CD4-positive, alpha-beta memory T cell (primary cell): ENCODE measurements at regions not wholly inside any gene's neighbourhood (a gene's known extent, or its start where the extent isn't known, plus 50 kb on each side); places are given as distances from the start of the nearest gene placed in this dataset.
A peak's percentile ranks its signal among the peaks of the same experiment; 100 is the strongest.

Source experiments
- CTCF ChIA-PET: fragments of 350-600 bp; sonication (Branson Sonifier 250); formaldehyde crosslinking; loops from one replicate; lab custom pipeline; 2021; ENCODE audit warnings: inconsistent platforms; ENCODE audit not compliant: partially characterized antibody; lab: Charles Lee
- POLR2A ChIA-PET: fragments of 350-600 bp; sonication (Branson Sonifier 250); formaldehyde crosslinking; loops from one replicate; lab custom pipeline; 2021; ENCODE audit not compliant: partially characterized antibody; lab: Charles Lee
- DNase-seq, 5 donors: peaks; one replicate each; pipeline versions ENCODE4 v3.0.0 to v3.0.0-alpha.2; 2020 to 2022; ENCODE audit warnings: mixed read lengths in 1 of 5
- H3K27ac ChIP-seq: one replicate; pipeline ENCODE4 v1.7.0; 2013; ENCODE audit warnings: low read depth, low read length
- H3K27me3 ChIP-seq: 2 replicates; pipeline ENCODE4 v1.7.0; 2013; ENCODE audit warnings: mild to moderate bottlenecking, low read length, moderate library complexity; ENCODE audit not compliant: insufficient read depth
- H3K36me3 ChIP-seq: 2 replicates; pipeline ENCODE4 v1.7.0; 2013; ENCODE audit warnings: mild to moderate bottlenecking, low read length, moderate library complexity; ENCODE audit not compliant: insufficient read depth
- H3K4me1 ChIP-seq: 2 replicates; pipeline ENCODE4 v1.7.0; 2013; ENCODE audit warnings: mild to moderate bottlenecking, low read length, moderate library complexity; ENCODE audit not compliant: insufficient read depth
- H3K4me3 ChIP-seq, 2 donors: one replicate each; pipeline ENCODE4 v1.7.0; 2013; ENCODE audit warnings: low read length in 2 of 2, mild to moderate bottlenecking in 1 of 2
- H3K9me3 ChIP-seq, 2 donors: one replicate each; pipeline ENCODE4 v1.7.0; 2013; ENCODE audit warnings: low read length in 2 of 2, control low read depth in 1 of 2; ENCODE audit not compliant: control insufficient read depth in 1 of 2
- H3K27ac Mint-ChIP-seq, 7 donors: one replicate each; pipeline ENCODE4 v1.8.0; 2020 to 2021; ENCODE audit warnings: mixed read lengths in 7 of 7, mild to moderate bottlenecking in 6 of 7, inconsistent platforms in 3 of 7, moderate library complexity in 3 of 7
- H3K27me3 Mint-ChIP-seq, 2 donors: one replicate each; pipeline ENCODE4 v1.8.0; 2020 to 2021; ENCODE audit warnings: mixed read lengths in 2 of 2
- H3K36me3 Mint-ChIP-seq, 2 donors: one replicate each; pipeline ENCODE4 v1.8.0; 2020 to 2021; ENCODE audit warnings: mixed read lengths in 2 of 2, inconsistent platforms in 1 of 2, mild to moderate bottlenecking in 1 of 2
- H3K4me1 Mint-ChIP-seq, 4 donors: one replicate each; pipeline ENCODE4 v1.8.0; 2020 to 2021; ENCODE audit warnings: mixed read lengths in 4 of 4, mild to moderate bottlenecking in 1 of 4
- H3K4me3 Mint-ChIP-seq, 8 donors: one replicate each; pipeline ENCODE4 v1.8.0; 2020 to 2021; ENCODE audit warnings: mixed read lengths in 8 of 8, mild to moderate bottlenecking in 7 of 8, moderate library complexity in 6 of 8, inconsistent platforms in 3 of 8
- H3K9me3 Mint-ChIP-seq, 8 donors: one replicate each; pipeline ENCODE4 v1.8.0; 2020 to 2021; ENCODE audit warnings: mixed read lengths in 8 of 8, mild to moderate bottlenecking in 5 of 8, inconsistent platforms in 3 of 8, moderate library complexity in 1 of 8
- intact Hi-C: fragments of 100-400 bp; cut with micrococcal nuclease; formaldehyde crosslinking; loops from one replicate; pipeline ENCODE4 v1.15.1; 2023

- intact Hi-C loops: loop anchor here (1.0 to 5.0 kb wide), 3 partner anchors 20 to 337 kb away; no protein-coding TSS in a partner anchor
- peak in 4 of 5 donors; percentile 41 to 55 (median 48) for DNase-seq
- Mint-ChIP-seq H3K4me3 (no peak overlapping the region), H3K36me3 (no peaks in the 10 kb centered on the region), H3K27me3 (peaks cover 7 to 14% of the 10 kb centered on the region in 2 donors), H3K27ac (no peak overlapping the region), H3K9me3 (peaks cover 0 to 2% (median 0%) of the 10 kb centered on the region in 8 donors), H3K4me1 (peaks cover 0 to 1% (median 0%) of the 10 kb centered on the region in 4 donors)
- H3K27ac ChIP-seq: no peak overlapping the region
- H3K4me1 ChIP-seq: no peaks in the 10 kb centered on the region
- no peaks in the 10 kb centered on the region for H3K9me3 ChIP-seq
- H3K27me3 ChIP-seq: no peaks in the 10 kb centered on the region
- POLR2A ChIA-PET: no interaction called here
- no peaks in the 10 kb centered on the region for H3K36me3 ChIP-seq
- CTCF ChIA-PET: interaction anchor here (2.2 to 10.8 kb wide), 4 partner anchors 10 to 120 kb away, joined by 5 to 264 read pairs (median 16); no protein-coding TSS in a partner anchor
- H3K4me3 ChIP-seq: no peak overlapping the region
These were observed 165.2 kb upstream of the UMPS start for GRCh38 chr3:124565013-124565412.

DNA sequence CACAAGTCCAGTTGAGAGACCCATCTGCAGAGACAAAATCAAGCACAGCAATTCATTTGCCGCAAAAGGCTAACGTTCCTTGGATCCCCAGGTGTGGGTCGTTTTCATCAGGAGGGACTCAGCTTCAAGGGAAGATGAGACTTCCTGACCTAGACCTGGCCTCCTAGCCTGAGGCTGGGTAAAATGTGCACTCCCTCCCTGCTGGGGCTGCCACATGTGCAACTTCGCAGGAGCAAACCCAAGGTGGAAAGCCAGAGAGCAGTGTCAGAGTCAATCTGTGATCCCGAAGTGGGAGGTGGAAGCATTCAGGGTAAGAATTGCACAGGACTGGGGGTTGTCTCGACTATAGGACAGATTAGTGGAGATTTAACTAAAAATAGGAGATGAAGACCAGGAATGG is 164.7 kb upstream of the UMPS start:
- no peak overlapping the region for H3K27ac Mint-ChIP-seq
- Histone ChIP-seq H3K27ac (no peak overlapping the region), H3K36me3 (no peaks in the 10 kb centered on the region), H3K27me3 (no peaks in the 10 kb centered on the region), H3K4me1 (no peaks in the 10 kb centered on the region), H3K9me3 (no peaks in the 10 kb centered on the region), H3K4me3 (no peak overlapping the region)
- H3K9me3 Mint-ChIP-seq: peaks cover 0 to 2% (median 0%) of the 10 kb centered on the region in 8 donors
- H3K36me3 Mint-ChIP-seq: no peaks in the 10 kb centered on the region
- intact Hi-C loops: loop anchor here (1.0 to 5.0 kb wide), 3 partner anchors 19 to 337 kb away; no protein-coding TSS in a partner anchor
- H3K4me1 Mint-ChIP-seq: peaks cover 0 to 1% (median 0%) of the 10 kb centered on the region in 4 donors
- POLR2A ChIA-PET: interaction anchor here (1.3 kb wide), 1 partner anchor 123 kb away, joined by 3 read pairs; no protein-coding TSS in a partner anchor
- H3K27me3 Mint-ChIP-seq: peaks cover 7 to 14% of the 10 kb centered on the region in 2 donors
- CTCF ChIA-PET: interaction anchor here (0.7 to 10.8 kb wide), 11 partner anchors 10 to 196 kb away, joined by 3 to 264 read pairs (median 3); no protein-coding TSS in a partner anchor
- no peak overlapping the region for H3K4me3 Mint-ChIP-seq
- no peak for DNase-seq

GRCh38 chr3:124566701-124567100 is 163.6 kb upstream of the UMPS start:
- H3K27me3 Mint-ChIP-seq: peaks cover 7 to 14% of the 10 kb centered on the region in 2 donors
- no peak overlapping the region for H3K27ac Mint-ChIP-seq
- Histone ChIP-seq H3K4me3 (no peak overlapping the region), H3K36me3 (no peaks in the 10 kb centered on the region), H3K4me1 (no peaks in the 10 kb centered on the region), H3K27me3 (no peaks in the 10 kb centered on the region), H3K27ac (no peak overlapping the region), H3K9me3 (no peaks in the 10 kb centered on the region)
- no peak overlapping the region for H3K4me3 Mint-ChIP-seq
- intact Hi-C loops: loop anchor here (5.0 kb wide), 1 partner anchor 336 kb away; no protein-coding TSS in a partner anchor
- ChIA-PET POLR2A (interaction anchor here (1.3 kb wide), 1 partner anchor 122 kb away, joined by 3 read pairs; no protein-coding TSS in a partner anchor), CTCF (interaction anchor here (1.0 to 10.8 kb wide), 8 partner anchors 8 to 118 kb away, joined by 3 to 264 read pairs (median 5); no protein-coding TSS in a partner anchor)
- peaks cover 0 to 1% (median 0%) of the 10 kb centered on the region in 4 donors for H3K4me1 Mint-ChIP-seq
- peaks cover 0 to 2% (median 0%) of the 10 kb centered on the region in 8 donors for H3K9me3 Mint-ChIP-seq
- no peaks in the 10 kb centered on the region for H3K36me3 Mint-ChIP-seq
- DNase-seq: no peak

GRCh38 chr3:124567179-124567578 is 163.1 kb upstream of the UMPS start:
- POLR2A ChIA-PET: no interaction called here
- DNase-seq: no peak
- no peaks in the 10 kb centered on the region for H3K36me3 ChIP-seq
- peaks cover 0 to 1% (median 0%) of the 10 kb centered on the region in 4 donors for H3K4me1 Mint-ChIP-seq
- H3K4me3 Mint-ChIP-seq: no peak overlapping the region
- CTCF ChIA-PET: interaction anchor here (1.0 to 10.8 kb wide), 6 partner anchors 8 to 118 kb away, joined by 3 to 264 read pairs (median 5); no protein-coding TSS in a partner anchor
- no peak overlapping the region for H3K27ac ChIP-seq
- H3K36me3 Mint-ChIP-seq: no peaks in the 10 kb centered on the region
- H3K9me3 Mint-ChIP-seq: peaks cover 0 to 2% (median 0%) of the 10 kb centered on the region in 8 donors
- no peaks in the 10 kb centered on the region for H3K27me3 ChIP-seq
- H3K9me3 ChIP-seq: no peaks in the 10 kb centered on the region
- H3K4me3 ChIP-seq: no peak overlapping the region
- peaks cover 6 to 12% of the 10 kb centered on the region in 2 donors for H3K27me3 Mint-ChIP-seq
- H3K4me1 ChIP-seq: no peaks in the 10 kb centered on the region
- intact Hi-C loops: loop anchor here (5.0 kb wide), 1 partner anchor 335 kb away; no protein-coding TSS in a partner anchor
- H3K27ac Mint-ChIP-seq: no peak overlapping the region

GRCh38 chr3:124569761-124570160 is 160.5 kb upstream of the UMPS start:
- H3K27me3 Mint-ChIP-seq: peaks cover 2 to 3% of the 10 kb centered on the region in 2 donors
- POLR2A ChIA-PET: no interaction called here
- H3K27ac ChIP-seq: no peak overlapping the region

GRCh38 chr3:124570232-124570631 is 160.0 kb upstream of the UMPS start:
- no peak for DNase-seq
- Histone ChIP-seq H3K36me3 (no peaks in the 10 kb centered on the region), H3K4me3 (no peak overlapping the region), H3K4me1 (no peaks in the 10 kb centered on the region), H3K27ac (no peak overlapping the region), H3K27me3 (no peaks in the 10 kb centered on the region), H3K9me3 (no peaks in the 10 kb centered on the region)
- Mint-ChIP-seq H3K27me3 (peaks cover 0 to 2% of the 10 kb centered on the region in 2 donors), H3K4me1 (no peaks in the 10 kb centered on the region), H3K36me3 (no peaks in the 10 kb centered on the region), H3K9me3 (peaks cover 0 to under 1% (median 0%) of the 10 kb centered on the region in 8 donors), H3K4me3 (no peak overlapping the region), H3K27ac (no peak overlapping the region)
- CTCF ChIA-PET: interaction anchor here (1.2 to 7.5 kb wide), 4 partner anchors 10 to 119 kb away, joined by 3 to 84 read pairs (median 18); no protein-coding TSS in a partner anchor
- POLR2A ChIA-PET: no interaction called here
- intact Hi-C loops: no loop called here

More at GRCh38 chr3:124569761-124570160, 160.5 kb upstream of the UMPS start:
- H3K9me3 ChIP-seq: no peaks in the 10 kb centered on the region
- peaks cover 0 to 2% (median 0%) of the 10 kb centered on the region in 8 donors for H3K9me3 Mint-ChIP-seq
- peaks cover 0 to under 1% (median 0%) of the 10 kb centered on the region in 4 donors for H3K4me1 Mint-ChIP-seq
- H3K4me1 ChIP-seq: no peaks in the 10 kb centered on the region
- no peaks in the 10 kb centered on the region for H3K36me3 ChIP-seq
- no peaks in the 10 kb centered on the region for H3K27me3 ChIP-seq
- no peak overlapping the region for H3K4me3 ChIP-seq
- no peaks in the 10 kb centered on the region for H3K36me3 Mint-ChIP-seq
- H3K4me3 Mint-ChIP-seq: no peak overlapping the region
- CTCF ChIA-PET: interaction anchor here (1.1 to 7.5 kb wide), 5 partner anchors 10 to 120 kb away, joined by 3 to 84 read pairs (median 6); no protein-coding TSS in a partner anchor
- H3K27ac Mint-ChIP-seq: no peak overlapping the region
- intact Hi-C loops: loop anchor here (5.0 kb wide), 1 partner anchor 333 kb away; no protein-coding TSS in a partner anchor
- DNase-seq: no peak

- Mint-ChIP-seq H3K9me3 (no peaks in the 10 kb centered on the region), H3K27me3 (peaks cover 0 to 2% of the 10 kb centered on the region in 2 donors), H3K27ac (no peak overlapping the region), H3K36me3 (no peaks in the 10 kb centered on the region), H3K4me3 (no peak overlapping the region), H3K4me1 (no peaks in the 10 kb centered on the region)
- POLR2A ChIA-PET: no interaction called here
- no peak overlapping the region for H3K4me3 ChIP-seq
- no peaks in the 10 kb centered on the region for H3K36me3 ChIP-seq
- H3K9me3 ChIP-seq: no peaks in the 10 kb centered on the region
- no peak for DNase-seq
- no peak overlapping the region for H3K27ac ChIP-seq
- CTCF ChIA-PET: interaction anchor here (7.5 kb wide), 1 partner anchor 13 kb away, joined by 84 read pairs; no protein-coding TSS in a partner anchor
- H3K4me1 ChIP-seq: no peaks in the 10 kb centered on the region
- H3K27me3 ChIP-seq: no peaks in the 10 kb centered on the region
- intact Hi-C loops: no loop called here
These were observed 157.3 kb upstream of the UMPS start for GRCh38 chr3:124572851-124573405.
